DND-41 (cell line): ENCODE measurements at regions not wholly inside any gene's neighbourhood (a gene's known extent, or its start where the extent isn't known, plus 50 kb on each side); places are given as distances from the start of the nearest gene placed in this dataset.

ENCODE experiments used
- CTCF ChIP-seq: IDR thresholded peaks from 2 replicates; pipeline ENCODE4 v1.5.1; 2012; ENCODE audit warnings: borderline replicate concordance, low read length, moderate library complexity, mild to moderate bottlenecking; ENCODE audit not compliant: poor library complexity, severe bottlenecking; ENCODE audit errors: extremely low read depth
- EZH2 ChIP-seq: IDR thresholded peaks from 3 replicates; pipeline ENCODE4 v1.6.1; 2012; ENCODE audit warnings: borderline replicate concordance, low read depth, mild to moderate bottlenecking, moderate library complexity, low read length, inconsistent platforms; ENCODE audit not compliant: severe bottlenecking

- no peak for TF ChIP-seq CTCF
- no peak for TF ChIP-seq EZH2
Observed at GRCh38 chr1:96145492-96145891, 576.1 kb upstream of the PTBP2 start.
